UCSD-AML1 (cell line): ENCODE measurements at regions not wholly inside any gene's neighbourhood (a gene's known extent, or its start where the extent isn't known, plus 50 kb on each side); places are given as distances from the start of the nearest gene placed in this dataset.

Experiments
- DNase-seq: peaks from one replicate; lab custom pipeline; 2025; ENCODE audit not compliant: unreplicated experiment; lab: John Stamatoyannopoulos, UW

- DNase-seq, result no peak
Observed at GRCh38 chr9:29717631-29718030, 2144.3 kb upstream of the C9orf72 start.

DNA sequence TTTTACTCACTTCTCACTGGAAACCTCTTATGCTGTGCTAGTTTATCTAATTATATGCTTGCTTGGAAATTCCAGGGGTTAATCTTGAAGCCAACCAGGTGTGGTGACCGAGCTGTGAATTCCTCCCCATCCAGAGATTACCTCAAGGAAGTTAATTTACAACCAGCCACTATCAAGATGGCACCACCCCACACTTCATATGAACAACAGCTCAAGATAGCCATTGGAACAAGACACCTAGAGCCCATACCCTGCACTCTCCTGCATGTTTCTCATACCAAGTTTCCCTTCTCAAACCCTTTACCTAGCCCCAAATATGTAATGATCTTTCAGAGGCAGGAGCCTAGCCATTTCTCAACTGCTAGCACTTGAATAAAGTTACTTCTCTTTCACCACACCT is 2156.9 kb upstream of the C9orf72 start:
- DNase-seq, result no peak

DNA sequence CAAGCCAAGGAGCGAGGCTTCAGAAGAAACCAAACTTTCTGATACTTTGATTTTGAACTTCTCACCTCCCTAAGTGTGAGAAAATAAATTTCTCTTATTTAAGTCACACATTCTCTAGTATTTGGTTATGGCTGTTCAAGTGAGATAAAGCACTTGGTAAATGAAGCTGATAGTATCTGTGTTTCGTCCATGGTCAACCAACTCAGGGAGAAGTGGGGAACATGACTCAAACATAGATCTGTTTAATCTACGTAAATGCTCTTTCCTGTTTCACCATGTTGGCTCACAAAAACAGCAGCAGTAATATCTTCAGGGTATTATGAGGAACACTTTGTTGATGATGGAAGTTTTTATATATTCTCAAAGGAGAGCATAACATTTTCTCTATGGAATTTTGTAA is 2167.2 kb upstream of the C9orf72 start:
- no peak for DNase-seq

GRCh38 chr9:29741169-29741568 is 2167.9 kb upstream of the C9orf72 start:
- no peak for DNase-seq

DNA sequence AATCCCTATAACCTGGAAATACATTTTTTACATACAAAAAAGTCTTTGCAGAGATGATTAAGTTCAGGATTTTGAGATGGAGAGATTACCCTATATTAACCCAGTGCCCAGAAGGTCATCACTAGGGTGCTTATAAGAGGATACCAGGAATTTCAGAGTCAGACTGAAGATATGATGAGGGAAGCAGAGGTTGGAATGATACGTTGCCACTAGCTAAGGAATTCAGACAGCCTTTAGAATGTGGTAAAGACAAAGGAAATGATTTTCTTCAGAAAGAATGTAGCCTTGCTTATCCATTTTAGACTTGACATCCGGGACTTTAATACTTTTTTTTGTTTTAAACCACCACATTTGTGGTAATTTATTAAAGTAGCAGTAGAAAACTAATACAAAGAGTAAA is 2176.8 kb upstream of the C9orf72 start:
- no peak for DNase-seq

DNA sequence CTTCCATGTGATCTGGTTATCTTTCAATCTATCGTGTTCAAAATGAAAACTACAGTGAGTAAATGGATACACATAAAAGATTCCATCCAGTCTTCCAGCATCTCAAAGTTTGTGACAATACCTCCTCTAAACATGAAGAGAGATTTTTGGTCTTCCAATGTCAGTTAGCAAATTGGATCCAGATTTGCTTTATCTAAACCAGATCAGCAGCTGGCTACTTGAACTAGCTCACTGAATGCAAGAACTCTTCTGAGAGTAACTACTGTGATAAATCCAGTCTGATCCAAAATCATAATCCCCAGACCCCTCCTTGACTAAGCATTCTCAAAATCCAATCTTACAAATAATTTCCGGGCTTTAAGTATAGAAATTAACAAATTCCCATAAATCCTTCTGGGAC is 2177.9 kb upstream of the C9orf72 start:
- no peak for DNase-seq

- no peak for DNase-seq
Observed at GRCh38 chr9:29753638-29754037, 2180.4 kb upstream of the C9orf72 start.

DNA sequence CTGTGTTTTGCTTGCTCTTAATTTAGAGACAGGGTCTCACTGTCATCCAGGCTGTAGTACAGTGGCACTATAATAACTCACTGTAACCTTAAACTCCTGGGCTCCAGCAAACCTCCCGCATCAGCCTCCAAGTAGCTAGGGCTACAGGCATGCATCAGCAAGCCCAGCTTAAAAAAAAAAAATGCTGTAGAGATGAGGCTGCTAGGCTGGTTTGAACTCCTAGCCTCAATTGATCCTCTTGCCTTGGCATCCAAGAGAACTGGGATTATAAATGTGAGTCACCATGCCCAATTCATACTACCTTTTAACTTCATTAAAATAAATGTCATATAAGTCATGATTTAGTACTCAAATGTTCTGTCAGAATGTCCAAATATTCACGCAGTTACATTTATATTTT is 2195.7 kb upstream of the C9orf72 start:
- no peak for DNase-seq

DNA sequence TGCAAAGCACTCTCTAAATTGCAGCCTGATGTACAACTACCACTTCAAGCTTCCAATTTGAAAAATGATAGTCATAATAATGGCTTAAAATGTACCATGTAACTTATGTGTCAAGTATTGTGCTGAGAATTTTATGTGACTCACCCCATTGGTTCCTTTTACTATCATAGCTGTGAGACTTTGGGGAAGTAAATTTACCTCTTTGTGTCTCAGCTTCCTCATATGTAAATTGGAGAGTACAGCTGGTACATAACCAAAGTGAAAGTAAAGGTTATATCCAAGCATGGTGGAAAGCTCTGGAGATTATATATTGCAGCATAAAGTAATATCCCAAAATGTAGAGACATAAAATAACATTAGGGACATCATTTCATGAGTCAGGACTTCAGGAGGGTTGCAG is 2200.4 kb upstream of the C9orf72 start:
- no peak for DNase-seq

DNA sequence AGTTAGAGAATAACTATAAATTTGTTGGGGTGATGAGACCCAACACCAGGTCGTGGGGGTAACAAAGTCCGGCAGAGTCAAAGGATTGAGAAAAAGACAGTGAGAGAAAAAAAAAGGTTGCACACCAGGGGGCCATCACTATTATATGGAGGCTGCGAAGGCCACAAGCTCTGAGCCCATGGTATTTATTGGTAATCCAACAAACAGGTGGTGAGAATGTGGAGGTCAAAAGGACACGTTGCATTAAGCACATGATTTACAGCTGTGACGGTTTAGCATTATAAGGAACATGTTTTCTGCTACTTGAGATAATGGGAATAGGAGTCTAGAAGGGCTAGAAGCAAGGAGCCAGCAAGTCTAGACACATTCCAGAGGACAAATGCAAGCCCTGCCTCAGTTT is 2202.2 kb upstream of the C9orf72 start:
- DNase-seq, result no peak

GRCh38 chr9:29778281-29778849 is 2205.1 kb upstream of the C9orf72 start:
- DNase-seq, result no peak

DNA sequence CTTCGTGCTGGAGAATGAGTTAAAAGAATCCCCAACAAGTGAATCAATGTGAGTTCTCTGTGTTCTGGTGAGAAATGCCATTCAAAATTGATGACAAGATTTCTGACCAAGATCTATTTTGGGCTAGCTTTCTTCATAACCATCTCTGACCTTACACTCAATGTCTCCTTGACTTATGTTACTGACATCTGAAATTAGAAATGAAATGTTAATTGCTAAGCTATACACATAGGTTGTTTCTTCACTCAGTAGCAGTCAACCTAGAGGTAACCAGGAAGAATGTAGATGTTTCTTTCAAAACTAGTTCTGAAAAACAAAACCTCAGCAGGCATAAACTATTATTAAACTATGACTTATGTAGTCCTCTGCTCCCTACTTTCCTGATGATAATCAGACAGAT is 2220.7 kb upstream of the C9orf72 start:
- DNase-seq, result no peak

DNA sequence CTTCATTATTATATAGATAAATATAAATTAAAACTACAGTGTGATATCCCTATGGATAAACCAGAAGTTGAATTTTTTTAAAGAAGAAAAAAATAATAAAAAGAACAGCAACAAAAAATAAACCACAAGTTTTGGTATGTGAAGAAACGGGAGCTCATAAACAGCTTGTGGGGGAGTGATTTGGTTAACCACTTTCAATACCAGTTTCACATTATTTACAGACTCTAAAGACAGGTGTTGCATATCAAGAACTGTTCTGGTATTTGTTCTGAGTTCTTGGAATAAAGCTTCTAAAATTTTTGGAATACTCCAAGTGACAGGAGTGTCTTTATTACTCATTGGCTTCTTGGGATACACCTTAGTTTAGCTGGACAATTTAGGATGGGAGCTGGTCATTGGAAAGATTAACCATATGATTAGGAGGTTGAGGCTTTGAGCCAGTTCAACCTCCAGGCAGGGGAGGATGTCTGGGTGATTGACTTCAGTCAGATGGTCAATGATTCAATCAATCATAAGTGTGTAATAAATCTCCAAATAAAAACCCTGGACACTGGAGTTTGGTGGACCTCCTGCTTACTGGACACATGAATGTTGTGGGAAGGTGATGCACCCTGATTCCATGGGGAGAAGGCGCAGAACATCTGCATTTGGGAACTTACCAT is 2223.1 kb upstream of the C9orf72 start:
- no peak for DNase-seq

DNA sequence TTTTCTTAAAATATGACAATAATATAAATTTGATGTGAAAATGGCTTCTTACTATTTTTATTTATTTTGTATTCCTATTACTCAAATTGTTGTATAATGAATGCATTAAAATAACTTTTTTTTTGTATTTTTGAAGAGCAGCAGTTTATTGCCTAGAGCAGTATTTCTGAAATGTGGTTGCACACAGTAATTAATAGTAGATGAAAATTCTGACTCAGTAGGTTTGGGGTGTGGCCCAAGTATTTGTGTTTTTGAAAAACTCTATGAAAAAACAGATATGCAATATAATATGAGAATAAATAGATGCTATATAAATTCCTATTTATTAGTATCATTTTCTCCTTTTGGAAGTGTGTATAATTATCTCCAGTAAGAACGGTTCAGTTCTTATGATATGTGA is 2225.3 kb upstream of the C9orf72 start:
- DNase-seq, result no peak

DNA sequence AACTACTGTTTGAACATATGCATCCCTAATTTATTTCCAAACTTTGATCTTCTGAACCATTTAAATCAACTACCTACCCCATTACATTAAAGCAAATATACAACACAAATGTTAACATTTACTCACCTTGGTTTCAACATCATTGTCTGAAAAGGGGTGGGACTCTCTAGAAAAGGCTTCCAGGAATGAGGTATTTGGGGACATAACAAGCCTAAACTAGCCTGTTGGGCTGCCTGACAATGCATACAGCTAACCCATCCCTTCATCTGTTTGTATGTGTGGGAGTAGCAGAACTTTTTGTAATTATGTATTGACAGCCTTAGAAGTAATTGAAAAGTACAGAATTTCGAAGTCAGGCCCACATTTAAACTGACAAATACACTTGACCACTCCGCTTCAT is 2225.9 kb upstream of the C9orf72 start:
- no peak for DNase-seq

GRCh38 chr9:29800821-29801220 is 2227.5 kb upstream of the C9orf72 start:
- no peak for DNase-seq

DNA sequence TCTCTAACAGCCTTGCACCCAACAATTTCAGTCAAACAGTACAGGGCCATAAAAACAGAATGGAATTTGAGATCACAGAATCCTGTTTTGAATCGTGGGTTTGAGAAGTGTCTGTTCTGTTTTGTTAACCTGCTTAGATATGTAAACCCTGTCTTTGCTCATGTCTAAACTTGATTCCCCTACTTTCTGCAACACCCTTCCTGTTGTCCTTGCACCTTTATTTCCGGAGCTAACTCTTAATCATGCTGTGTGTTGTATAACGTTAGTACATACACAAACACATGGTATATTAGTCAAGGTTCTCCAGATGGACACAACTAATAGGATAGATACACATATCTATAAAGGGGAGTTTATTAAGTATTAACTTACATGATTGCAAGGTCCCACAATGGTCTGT is 2229.2 kb upstream of the C9orf72 start:
- DNase-seq, result no peak

DNA sequence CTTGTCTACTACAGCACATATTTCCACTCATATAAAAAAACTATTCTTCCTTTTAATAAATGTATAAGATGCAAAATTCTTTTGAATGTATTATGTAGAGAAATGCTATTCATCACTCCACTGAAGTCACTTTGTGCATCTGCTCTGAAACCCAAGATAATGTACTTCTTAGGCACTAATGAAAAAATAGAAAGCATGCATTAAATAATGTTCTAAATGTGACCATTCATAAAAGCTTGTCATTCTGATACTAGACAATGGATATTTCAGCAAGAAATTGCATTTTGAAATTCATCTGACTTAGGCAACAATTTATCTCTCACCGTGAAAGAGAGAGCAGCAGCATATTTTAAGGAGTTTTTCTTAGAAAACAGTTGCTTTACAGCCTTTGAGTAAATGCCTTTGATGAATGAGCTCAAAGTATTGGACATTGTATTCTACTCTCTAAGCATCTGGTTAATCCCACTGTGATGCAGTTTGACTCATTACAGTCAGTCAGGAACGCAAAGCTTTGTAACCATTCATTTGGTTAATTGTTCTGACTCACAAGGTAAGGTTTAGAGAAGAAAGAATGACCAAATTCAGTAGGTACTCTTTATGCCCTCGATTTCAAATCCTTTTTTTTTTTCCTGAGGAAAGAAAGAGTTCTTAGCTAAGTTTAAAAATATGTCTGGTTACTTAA is 2233.8 kb upstream of the C9orf72 start:
- no peak for DNase-seq

- DNase-seq, result no peak
Observed at GRCh38 chr9:29816954-29817703, 2243.8 kb upstream of the C9orf72 start.

- DNase-seq, result no peak
Observed at GRCh38 chr9:29822458-29822857, 2249.2 kb upstream of the C9orf72 start.

DNA sequence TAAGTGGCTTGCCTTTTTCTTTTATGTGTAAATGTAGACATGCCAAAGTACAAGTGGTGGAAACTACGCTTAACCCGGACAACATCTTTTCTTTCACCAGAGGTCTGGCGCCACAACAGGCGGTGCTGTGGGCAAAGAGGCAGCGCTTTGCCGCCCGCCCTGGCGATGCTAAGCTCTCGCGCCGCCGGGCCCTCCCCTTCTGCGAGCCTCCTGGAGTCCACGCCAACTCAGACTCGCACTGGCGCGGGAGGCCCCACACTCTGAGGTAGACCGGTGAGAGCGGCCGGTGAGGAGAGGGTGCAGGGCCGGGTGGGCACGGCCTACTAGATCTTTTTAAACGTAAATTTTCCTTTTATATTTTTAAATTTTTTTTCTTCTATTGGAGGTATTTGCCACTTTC is 2253.1 kb upstream of the C9orf72 start:
- DNase-seq, result no peak

- DNase-seq, result no peak
Observed at GRCh38 chr9:29830821-29831220, 2257.5 kb upstream of the C9orf72 start.
